ENCODE measurements at regions not wholly inside any gene's neighbourhood (a gene's known extent, or its start where the extent isn't known, plus 50 kb on each side); places are given as distances from the start of the nearest gene placed in this dataset.
A peak's percentile ranks its signal among the peaks of the same experiment; 100 is the strongest.

DNA sequence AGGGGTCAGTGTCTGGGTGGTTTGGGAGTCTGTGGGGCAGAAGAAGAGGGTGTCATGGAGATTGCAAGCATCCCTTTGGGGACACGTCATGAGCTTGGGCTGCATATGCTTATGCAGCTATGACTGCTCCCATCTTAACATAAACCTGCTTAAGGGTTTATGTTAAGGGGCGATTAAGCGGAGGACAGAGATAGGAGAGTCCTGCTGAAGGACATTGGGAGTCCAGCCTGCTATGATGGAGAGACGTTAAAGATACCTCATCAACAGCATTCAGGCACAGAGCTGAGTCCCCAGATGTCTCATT is 76.8 kb upstream of the AKR1E2 start:
- ChIA-PET CTCF (no interaction called here), POLR2A (no interaction called here)
- TF ChIP-seq, protein P1, sequence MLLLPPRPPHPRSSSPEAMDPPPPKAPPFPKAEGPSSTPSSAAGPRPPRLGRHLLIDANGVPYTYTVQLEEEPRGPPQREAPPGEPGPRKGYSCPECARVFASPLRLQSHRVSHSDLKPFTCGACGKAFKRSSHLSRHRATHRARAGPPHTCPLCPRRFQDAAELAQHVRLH (tag by site-specific recombination; IDR thresholded peaks at IDR 0.05) = no peak
- TF ChIP-seq, protein P2, sequence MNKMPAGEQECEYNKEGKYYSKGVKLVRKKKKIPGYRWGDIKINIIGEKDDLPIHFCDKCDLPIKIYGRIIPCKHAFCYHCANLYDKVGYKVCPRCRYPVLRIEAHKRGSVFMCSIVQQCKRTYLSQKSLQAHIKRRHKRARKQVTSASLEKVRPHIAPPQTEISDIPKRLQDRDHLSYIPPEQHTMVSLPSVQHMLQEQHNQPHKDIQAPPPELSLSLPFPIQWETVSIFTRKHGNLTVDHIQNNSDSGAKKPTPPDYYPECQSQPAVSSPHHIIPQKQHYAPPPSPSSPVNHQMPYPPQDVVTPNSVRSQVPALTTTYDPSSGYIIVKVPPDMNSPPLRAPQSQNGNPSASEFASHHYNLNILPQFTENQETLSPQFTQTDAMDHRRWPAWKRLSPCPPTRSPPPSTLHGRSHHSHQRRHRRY (tag by site-specific recombination; IDR thresholded peaks at IDR 0.05) = no peak
- TF ChIP-seq ZNF529 (tag by site-specific recombination; IDR thresholded peaks at IDR 0.05; ENCODE audit: insufficient replicate concordance) (no peak), ZNF76 (tag by site-specific recombination; IDR thresholded peaks at IDR 0.05; ENCODE audit: borderline replicate concordance, low read depth) (no peak), ZNF391 (tag by site-specific recombination; IDR thresholded peaks at IDR 0.05; ENCODE audit: borderline replicate concordance, low read depth) (no peak), KLF8 (tag by site-specific recombination; IDR thresholded peaks at IDR 0.05) (no peak), ZNF791 (tag by site-specific recombination; IDR thresholded peaks at IDR 0.05) (no peak), ZNF596 (tag by site-specific recombination; IDR thresholded peaks at IDR 0.05) (no peak), ZNF544 (tag by site-specific recombination; IDR thresholded peaks at IDR 0.05) (no peak), ZNF132 (tag by site-specific recombination; IDR thresholded peaks at IDR 0.05; ENCODE audit: borderline replicate concordance) (no peak)
- H3K27ac ChIP-seq (ENCODE audit: extremely low read depth, low read depth, low read length) = no peak overlapping the region
- H3K4me3 ChIP-seq (ENCODE audit: low read depth, low read length) = no peak overlapping the region
- H3K9me3 ChIP-seq (ENCODE audit: control insufficient read depth, insufficient read depth, low read depth, low read length) = no peaks in the 10 kb centered on the region
- H3K36me3 ChIP-seq (ENCODE audit: control insufficient read depth in 2 of 2, insufficient read depth in 1 of 2, low read length in 2 of 2) = no peaks in the 10 kb centered on the region
- no peaks in the 10 kb centered on the region for H3K4me1 ChIP-seq (ENCODE audit: control insufficient read depth, insufficient read depth, low read length)

DNA sequence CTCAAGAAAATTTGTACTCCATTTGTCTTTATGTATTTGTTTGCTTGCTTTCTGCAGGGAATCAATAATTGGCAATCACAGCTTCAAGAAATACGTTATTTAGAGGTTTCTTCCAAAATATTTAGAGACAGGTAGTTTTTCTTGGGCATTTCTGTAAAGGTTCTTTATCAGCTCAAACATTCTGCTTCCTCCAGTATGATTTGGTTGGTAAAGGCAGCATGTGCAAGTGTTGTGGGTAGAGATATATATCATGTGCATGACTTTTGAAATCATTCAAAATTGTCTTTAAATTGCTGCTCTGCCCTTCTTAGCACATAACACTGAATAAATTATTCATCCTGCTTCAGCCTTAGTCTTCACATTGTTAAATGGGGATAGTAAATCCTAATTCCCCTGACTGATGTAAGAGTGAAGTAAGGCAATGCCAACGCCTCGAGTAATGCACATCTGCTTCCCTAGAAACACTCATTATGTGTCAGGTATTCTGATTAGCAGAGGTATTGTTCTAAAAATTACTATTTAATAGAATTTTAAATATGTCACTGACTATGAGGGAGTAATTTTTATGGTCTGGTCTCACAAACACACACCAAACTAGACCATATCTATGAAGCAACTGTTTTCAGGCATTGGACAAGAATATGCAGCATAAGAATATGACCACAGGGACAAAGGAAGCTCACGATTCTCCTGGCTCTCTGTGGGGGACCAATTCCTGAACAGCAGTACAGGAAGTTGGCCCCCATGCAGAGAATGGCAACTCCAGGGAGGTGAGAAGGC is 77.3 kb upstream of the AKR1E2 start:
- TF ChIP-seq, protein P3, sequence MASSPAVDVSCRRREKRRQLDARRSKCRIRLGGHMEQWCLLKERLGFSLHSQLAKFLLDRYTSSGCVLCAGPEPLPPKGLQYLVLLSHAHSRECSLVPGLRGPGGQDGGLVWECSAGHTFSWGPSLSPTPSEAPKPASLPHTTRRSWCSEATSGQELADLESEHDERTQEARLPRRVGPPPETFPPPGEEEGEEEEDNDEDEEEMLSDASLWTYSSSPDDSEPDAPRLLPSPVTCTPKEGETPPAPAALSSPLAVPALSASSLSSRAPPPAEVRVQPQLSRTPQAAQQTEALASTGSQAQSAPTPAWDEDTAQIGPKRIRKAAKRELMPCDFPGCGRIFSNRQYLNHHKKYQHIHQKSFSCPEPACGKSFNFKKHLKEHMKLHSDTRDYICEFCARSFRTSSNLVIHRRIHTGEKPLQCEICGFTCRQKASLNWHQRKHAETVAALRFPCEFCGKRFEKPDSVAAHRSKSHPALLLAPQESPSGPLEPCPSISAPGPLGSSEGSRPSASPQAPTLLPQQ (tag by site-specific recombination; IDR thresholded peaks at IDR 0.05) = no peak
- peak; percentile 93 for TF ChIP-seq GLIS1 (tag by site-specific recombination; IDR thresholded peaks at IDR 0.05)
- no peak overlapping the region for H3K4me3 ChIP-seq (ENCODE audit: low read depth, low read length)
- CTCF ChIA-PET = interaction anchor here (0.6 kb wide), 1 partner anchor 18 kb away, joined by 3 read pairs; no protein-coding TSS in a partner anchor
- H3K36me3 ChIP-seq (ENCODE audit: control insufficient read depth in 2 of 2, insufficient read depth in 1 of 2, low read length in 2 of 2) = no peaks in the 10 kb centered on the region
- POLR2A ChIA-PET = no interaction called here
- H3K27ac ChIP-seq (ENCODE audit: extremely low read depth, low read depth, low read length) = no peak overlapping the region
- no peaks in the 10 kb centered on the region for H3K4me1 ChIP-seq (ENCODE audit: control insufficient read depth, insufficient read depth, low read length)
- H3K9me3 ChIP-seq (ENCODE audit: control insufficient read depth, insufficient read depth, low read depth, low read length) = no peaks in the 10 kb centered on the region

DNA sequence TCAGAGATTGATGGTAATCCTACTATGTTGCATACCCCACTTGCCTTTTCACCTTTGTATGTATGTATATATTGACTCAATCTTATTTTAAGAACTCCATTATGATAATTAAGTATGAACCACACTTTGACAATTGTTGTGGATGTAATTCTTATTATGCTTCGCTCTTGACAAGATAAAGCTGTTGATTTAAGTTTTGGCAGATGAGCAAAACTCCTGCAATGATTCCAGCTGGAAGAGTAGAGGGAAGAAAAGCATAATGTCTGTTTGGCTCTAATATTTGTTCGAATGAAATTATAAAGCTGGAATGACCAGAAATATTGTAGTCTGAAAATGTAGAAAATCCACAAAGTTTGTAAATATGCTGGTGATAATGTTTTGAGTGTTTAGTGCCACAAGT is 83.8 kb upstream of the AKR1E2 start:
- Histone ChIP-seq H3K4me1 (ENCODE audit: control insufficient read depth, insufficient read depth, low read length) (no peaks in the 10 kb centered on the region), H3K9me3 (ENCODE audit: control insufficient read depth, insufficient read depth, low read depth, low read length) (no peaks in the 10 kb centered on the region), H3K27ac (ENCODE audit: extremely low read depth, low read depth, low read length) (no peak overlapping the region), H3K36me3 (ENCODE audit: control insufficient read depth in 2 of 2, insufficient read depth in 1 of 2, low read length in 2 of 2) (no peaks in the 10 kb centered on the region), H3K4me3 (ENCODE audit: low read depth, low read length) (no peak overlapping the region)
- ChIA-PET POLR2A (no interaction called here), CTCF (interaction anchor here (0.7 kb wide), 1 partner anchor 40 kb away, joined by 3 read pairs; no protein-coding TSS in a partner anchor)
- TF ChIP-seq ZNF623 (tag by site-specific recombination; IDR thresholded peaks at IDR 0.05) = no peak
- TF ChIP-seq KLF1 (tag by site-specific recombination; IDR thresholded peaks at IDR 0.05) = no peak
- TF ChIP-seq, protein P4, sequence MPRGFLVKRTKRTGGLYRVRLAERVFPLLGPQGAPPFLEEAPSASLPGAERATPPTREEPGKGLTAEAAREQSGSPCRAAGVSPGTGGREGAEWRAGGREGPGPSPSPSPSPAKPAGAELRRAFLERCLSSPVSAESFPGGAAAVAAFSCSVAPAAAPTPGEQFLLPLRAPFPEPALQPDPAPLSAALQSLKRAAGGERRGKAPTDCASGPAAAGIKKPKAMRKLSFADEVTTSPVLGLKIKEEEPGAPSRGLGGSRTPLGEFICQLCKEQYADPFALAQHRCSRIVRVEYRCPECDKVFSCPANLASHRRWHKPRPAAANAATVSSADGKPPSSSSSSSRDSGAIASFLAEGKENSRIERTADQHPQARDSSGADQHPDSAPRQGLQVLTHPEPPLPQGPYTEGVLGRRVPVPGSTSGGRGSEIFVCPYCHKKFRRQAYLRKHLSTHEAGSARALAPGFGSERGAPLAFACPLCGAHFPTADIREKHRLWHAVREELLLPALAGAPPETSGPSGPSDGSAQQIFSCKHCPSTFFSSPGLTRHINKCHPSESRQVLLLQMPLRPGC (tag by site-specific recombination; IDR thresholded peaks at IDR 0.05) = no peak
- TF ChIP-seq, protein P5, sequence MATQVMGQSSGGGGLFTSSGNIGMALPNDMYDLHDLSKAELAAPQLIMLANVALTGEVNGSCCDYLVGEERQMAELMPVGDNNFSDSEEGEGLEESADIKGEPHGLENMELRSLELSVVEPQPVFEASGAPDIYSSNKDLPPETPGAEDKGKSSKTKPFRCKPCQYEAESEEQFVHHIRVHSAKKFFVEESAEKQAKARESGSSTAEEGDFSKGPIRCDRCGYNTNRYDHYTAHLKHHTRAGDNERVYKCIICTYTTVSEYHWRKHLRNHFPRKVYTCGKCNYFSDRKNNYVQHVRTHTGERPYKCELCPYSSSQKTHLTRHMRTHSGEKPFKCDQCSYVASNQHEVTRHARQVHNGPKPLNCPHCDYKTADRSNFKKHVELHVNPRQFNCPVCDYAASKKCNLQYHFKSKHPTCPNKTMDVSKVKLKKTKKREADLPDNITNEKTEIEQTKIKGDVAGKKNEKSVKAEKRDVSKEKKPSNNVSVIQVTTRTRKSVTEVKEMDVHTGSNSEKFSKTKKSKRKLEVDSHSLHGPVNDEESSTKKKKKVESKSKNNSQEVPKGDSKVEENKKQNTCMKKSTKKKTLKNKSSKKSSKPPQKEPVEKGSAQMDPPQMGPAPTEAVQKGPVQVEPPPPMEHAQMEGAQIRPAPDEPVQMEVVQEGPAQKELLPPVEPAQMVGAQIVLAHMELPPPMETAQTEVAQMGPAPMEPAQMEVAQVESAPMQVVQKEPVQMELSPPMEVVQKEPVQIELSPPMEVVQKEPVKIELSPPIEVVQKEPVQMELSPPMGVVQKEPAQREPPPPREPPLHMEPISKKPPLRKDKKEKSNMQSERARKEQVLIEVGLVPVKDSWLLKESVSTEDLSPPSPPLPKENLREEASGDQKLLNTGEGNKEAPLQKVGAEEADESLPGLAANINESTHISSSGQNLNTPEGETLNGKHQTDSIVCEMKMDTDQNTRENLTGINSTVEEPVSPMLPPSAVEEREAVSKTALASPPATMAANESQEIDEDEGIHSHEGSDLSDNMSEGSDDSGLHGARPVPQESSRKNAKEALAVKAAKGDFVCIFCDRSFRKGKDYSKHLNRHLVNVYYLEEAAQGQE (tag by site-specific recombination; IDR thresholded peaks at IDR 0.05) = no peak
